BJ (cell line): ENCODE measurements at regions not wholly inside any gene's neighbourhood (a gene's known extent, or its start where the extent isn't known, plus 50 kb on each side); places are given as distances from the start of the nearest gene placed in this dataset.

ENCODE experiments used
- CTCF ChIA-PET: fragments of 350-600 bp; formaldehyde crosslinking; extraction: SDS; loops from one replicate; lab custom pipeline; 2021; ENCODE audit warnings: antibody characterized with exemption, inconsistent platforms; lab: Yijun Ruan, JAX
- POLR2A ChIA-PET: fragments of 300-600 bp; sonication (Branson Sonifier 250); formaldehyde crosslinking; extraction: SDS; loops from one replicate; lab custom pipeline; 2021; ENCODE audit warnings: antibody characterized with exemption; lab: Charles Lee
- DNase-seq: peaks from one replicate; pipeline ENCODE4 v3.0.0-alpha.2; 2011; ENCODE audit warnings: low read depth
- H3K27me3 ChIP-seq: 2 replicates; pipeline ENCODE4 v1.6.0; 2011; ENCODE audit warnings: low read length; ENCODE audit not compliant: control insufficient read depth, insufficient read depth
- H3K36me3 ChIP-seq: 2 replicates; pipeline ENCODE4 v1.5.1; 2011; ENCODE audit warnings: low read length; ENCODE audit not compliant: control insufficient read depth, insufficient read depth
- H3K4me3 ChIP-seq: 2 replicates; pipeline ENCODE4 v1.5.1; 2011; ENCODE audit warnings: low read depth, mild to moderate bottlenecking, control low read depth, low read length
- CTCF ChIP-seq: IDR thresholded peaks from 2 replicates; pipeline ENCODE4 v1.5.1; 2011; ENCODE audit warnings: low read depth, mild to moderate bottlenecking, control low read depth, inconsistent platforms, low read length, moderate library complexity; ENCODE audit not compliant: insufficient read depth

GRCh38 chr9:1427875-1428274 lies 377.7 kb downstream of the DMRT2 start:
- Histone ChIP-seq H3K4me3 (no peak overlapping the region), H3K27me3 (no peaks in the 10 kb centered on the region), H3K36me3 (no peaks in the 10 kb centered on the region)
- TF ChIP-seq CTCF: no peak
- CTCF ChIA-PET: no interaction called here
- no peak for DNase-seq
- POLR2A ChIA-PET: no interaction called here

- no peak for DNase-seq
- H3K36me3 ChIP-seq: no peaks in the 10 kb centered on the region
- no peak overlapping the region for H3K4me3 ChIP-seq
- H3K27me3 ChIP-seq: no peaks in the 10 kb centered on the region
- CTCF ChIA-PET: interaction anchor here (0.8 kb wide), 1 partner anchor 47 kb away, joined by 3 read pairs; no protein-coding TSS in a partner anchor
- POLR2A ChIA-PET: no interaction called here
- 0 out of 2 replicates have a peak, but pooled peaks have one; percentile 20 for TF ChIP-seq CTCF
Measured at GRCh38 chr9:1429297-1429696, 379.1 kb downstream of the DMRT2 start.

- DNase-seq: no peak
- H3K4me3 ChIP-seq: no peak overlapping the region
- no peak for TF ChIP-seq CTCF
- H3K27me3 ChIP-seq: no peaks in the 10 kb centered on the region
- ChIA-PET POLR2A (no interaction called here), CTCF (no interaction called here)
- H3K36me3 ChIP-seq: no peaks in the 10 kb centered on the region
Measured at GRCh38 chr9:1431461-1431860, 381.3 kb downstream of the DMRT2 start.

- Histone ChIP-seq H3K27me3 (no peaks in the 10 kb centered on the region), H3K4me3 (no peak overlapping the region), H3K36me3 (no peaks in the 10 kb centered on the region)
- DNase-seq: no peak
- ChIA-PET POLR2A (no interaction called here), CTCF (no interaction called here)
- TF ChIP-seq CTCF: no peak
Measured at GRCh38 chr9:1434052-1434767, 384.1 kb downstream of the DMRT2 start.

- H3K36me3 ChIP-seq: no peaks in the 10 kb centered on the region
- no peak for DNase-seq
- ChIA-PET CTCF (no interaction called here), POLR2A (no interaction called here)
- H3K27me3 ChIP-seq: no peaks in the 10 kb centered on the region
- no peak overlapping the region for H3K4me3 ChIP-seq
- TF ChIP-seq CTCF: no peak
Measured at GRCh38 chr9:1434811-1435210, 384.7 kb downstream of the DMRT2 start.
